H9 (cell line): ENCODE measurements at regions not wholly inside any gene's neighbourhood (a gene's known extent, or its start where the extent isn't known, plus 50 kb on each side); places are given as distances from the start of the nearest gene placed in this dataset.

Source experiments
- DNase-seq: peaks from one replicate; pipeline ENCODE4 v3.0.0-alpha.2; 2017
- H2AFZ ChIP-seq: one replicate; pipeline ENCODE4 v1.6.1; 2013; ENCODE audit warnings: mild to moderate bottlenecking, low read length, control low read depth, moderate library complexity
- H2AK5ac ChIP-seq: 2 replicates; pipeline ENCODE4 v1.6.1; 2013; ENCODE audit warnings: low read length, control low read depth, mixed read lengths; ENCODE audit not compliant: insufficient read length
- H2BK120ac ChIP-seq: one replicate; pipeline ENCODE4 v1.6.1; 2013; ENCODE audit warnings: low read depth, mild to moderate bottlenecking, low read length, control low read depth, inconsistent platforms; ENCODE audit not compliant: poor library complexity, severe bottlenecking
- H2BK12ac ChIP-seq: 2 replicates; pipeline ENCODE4 v1.6.1; 2013; ENCODE audit warnings: low read length, control low read depth, mixed read lengths, low read depth; ENCODE audit not compliant: insufficient read length
- H2BK15ac ChIP-seq: 2 replicates; pipeline ENCODE4 v1.6.1; 2013; ENCODE audit warnings: low read depth, low read length, control low read depth
- H2BK20ac ChIP-seq: one replicate; pipeline ENCODE4 v1.6.1; 2013; ENCODE audit warnings: low read depth, mild to moderate bottlenecking, low read length, control low read depth, inconsistent platforms; ENCODE audit not compliant: poor library complexity, severe bottlenecking
- H2BK5ac ChIP-seq: 2 replicates; pipeline ENCODE4 v1.6.1; 2013; ENCODE audit warnings: low read length, control low read depth, mixed read lengths; ENCODE audit not compliant: insufficient read length
- H3K14ac ChIP-seq: 2 replicates; pipeline ENCODE4 v1.6.1; 2013; ENCODE audit warnings: low read length, control low read depth; ENCODE audit not compliant: insufficient read depth
- H3K18ac ChIP-seq: 2 replicates; pipeline ENCODE4 v1.6.1; 2013; ENCODE audit warnings: low read depth, mild to moderate bottlenecking, mixed read lengths, low read length, control low read depth; ENCODE audit not compliant: insufficient read length
- H3K23ac ChIP-seq: 2 replicates; pipeline ENCODE4 v1.6.1; 2013; ENCODE audit warnings: low read length, control low read depth, mixed read lengths, low read depth; ENCODE audit not compliant: insufficient read length
- H3K23me2 ChIP-seq: 2 replicates; pipeline ENCODE4 v1.6.1; 2013; ENCODE audit warnings: low read depth, mild to moderate bottlenecking, mixed read lengths, low read length, control low read depth; ENCODE audit not compliant: insufficient read length, poor library complexity, severe bottlenecking
- H3K27ac ChIP-seq: 2 replicates; pipeline ENCODE4 v1.5.1; 2013; ENCODE audit warnings: low read length, control low read depth, mixed read lengths, low read depth; ENCODE audit not compliant: insufficient read length
- H3K27me3 ChIP-seq: 2 replicates; pipeline ENCODE4 v1.6.1; 2013; ENCODE audit warnings: low read length, control low read depth, inconsistent platforms; ENCODE audit not compliant: insufficient read depth
- H3K4ac ChIP-seq: 2 replicates; pipeline ENCODE4 v1.6.1; 2013; ENCODE audit warnings: low read depth, mild to moderate bottlenecking, control low read depth, inconsistent platforms, low read length, moderate library complexity
- H3K4me1 ChIP-seq: 2 replicates; pipeline ENCODE4 v1.6.1; 2013; ENCODE audit warnings: low read length, control low read depth, inconsistent platforms; ENCODE audit not compliant: insufficient read depth
- H3K4me2 ChIP-seq: 2 replicates; pipeline ENCODE4 v1.6.1; 2013; ENCODE audit warnings: low read length, control low read depth, mixed read lengths; ENCODE audit not compliant: insufficient read length, insufficient read depth
- H3K56ac ChIP-seq: 2 replicates; pipeline ENCODE4 v1.6.1; 2013; ENCODE audit warnings: low read depth, mild to moderate bottlenecking, mixed read lengths, low read length, control low read depth; ENCODE audit not compliant: insufficient read length
- H3K79me1 ChIP-seq: 2 replicates; pipeline ENCODE4 v1.6.1; 2013; ENCODE audit warnings: low read depth, mild to moderate bottlenecking, moderate library complexity, low read length, control low read depth, inconsistent platforms; ENCODE audit not compliant: insufficient read depth, poor library complexity, severe bottlenecking
- H3K79me2 ChIP-seq: 2 replicates; pipeline ENCODE4 v1.6.1; 2013; ENCODE audit warnings: low read length, control low read depth, inconsistent platforms; ENCODE audit not compliant: insufficient read depth
- H3K9ac ChIP-seq: 2 replicates; pipeline ENCODE4 v1.6.1; 2013; ENCODE audit warnings: low read length, control low read depth, mixed read lengths; ENCODE audit not compliant: insufficient read length; ENCODE audit errors: extremely low read depth
- H3K9me3 ChIP-seq: one replicate; pipeline ENCODE4 v1.6.1; 2013; ENCODE audit warnings: low read depth, low read length, inconsistent platforms; ENCODE audit not compliant: control insufficient read depth
- H3T11ph ChIP-seq: one replicate; pipeline ENCODE4 v1.6.1; 2013; ENCODE audit warnings: mild to moderate bottlenecking, low read length, control low read depth, inconsistent platforms
- H4K20me1 ChIP-seq: one replicate; pipeline ENCODE4 v1.6.1; 2013; ENCODE audit not compliant: control insufficient read depth, insufficient read length, insufficient read depth
- H4K5ac ChIP-seq: 2 replicates; pipeline ENCODE4 v1.6.1; 2013; ENCODE audit warnings: low read depth, mild to moderate bottlenecking, mixed read lengths, low read length, control low read depth; ENCODE audit not compliant: insufficient read length
- H4K8ac ChIP-seq: replicated peaks from 2 replicates; pipeline ENCODE4 v1.6.1; 2013; ENCODE audit warnings: low read length, control low read depth, mixed read lengths, low read depth; ENCODE audit not compliant: insufficient read length
- H4K91ac ChIP-seq: 2 replicates; pipeline ENCODE4 v1.6.1; 2013; ENCODE audit warnings: low read depth, mild to moderate bottlenecking, moderate library complexity, mixed read lengths, low read length, control low read depth; ENCODE audit not compliant: insufficient read length
- H3K27ac Mint-ChIP-seq, 3 experiments: 2 replicates in 2 of 3; 3 replicates in 1 of 3; pipeline ENCODE4 v1.8.0; 2020 to 2021; ENCODE audit warnings: mixed read lengths in 3 of 3, mild to moderate bottlenecking in 1 of 3, moderate library complexity in 1 of 3
- H3K27me3 Mint-ChIP-seq: 2 replicates; pipeline ENCODE4 v1.8.0; 2021; ENCODE audit warnings: low read depth, mild to moderate bottlenecking, moderate library complexity, mixed read lengths
- H3K36me3 Mint-ChIP-seq, 3 experiments: 2 replicates in 2 of 3; 3 replicates in 1 of 3; pipeline ENCODE4 v1.8.0; 2020 to 2021; ENCODE audit warnings: low read depth in 3 of 3, mixed read lengths in 3 of 3; ENCODE audit not compliant: insufficient read depth in 1 of 3
- H3K4me1 Mint-ChIP-seq, 2 experiments: 2 replicates each; pipeline ENCODE4 v1.8.0; 2020; ENCODE audit warnings: mixed read lengths in 2 of 2
- H3K4me3 Mint-ChIP-seq, 2 experiments: 2 replicates in 1 of 2; 3 replicates in 1 of 2; pipeline ENCODE4 v1.8.0; 2020 to 2021; ENCODE audit warnings: mild to moderate bottlenecking in 2 of 2, mixed read lengths in 2 of 2, moderate library complexity in 1 of 2
- H3K9me3 Mint-ChIP-seq, 2 experiments: 2 replicates in 1 of 2; 3 replicates in 1 of 2; pipeline ENCODE4 v1.8.0; 2020; ENCODE audit warnings: mild to moderate bottlenecking in 2 of 2, mixed read lengths in 2 of 2, moderate library complexity in 1 of 2
- CTCF ChIP-seq: fragments of 200-600 bp; sonication (generic); conservative IDR thresholded peaks from 3 replicates; pipeline ENCODE4 v1.8.0; 2021; ENCODE audit warnings: antibody characterized with exemption, mild to moderate bottlenecking
- WGBS: extraction: QIAGEN DNeasy Blood & Tissue Kit; methylation state at CpG from one replicate; pipeline ENCODE4 v1.1.7; 2013; ENCODE audit warnings: missing lambda C conversion rate, low lambda C conversion rate, mixed read lengths; ENCODE audit not compliant: insufficient read length; ENCODE audit errors: extremely low coverage; 5-methylcytosine and 5-hydroxymethylcytosine counted together

DNA sequence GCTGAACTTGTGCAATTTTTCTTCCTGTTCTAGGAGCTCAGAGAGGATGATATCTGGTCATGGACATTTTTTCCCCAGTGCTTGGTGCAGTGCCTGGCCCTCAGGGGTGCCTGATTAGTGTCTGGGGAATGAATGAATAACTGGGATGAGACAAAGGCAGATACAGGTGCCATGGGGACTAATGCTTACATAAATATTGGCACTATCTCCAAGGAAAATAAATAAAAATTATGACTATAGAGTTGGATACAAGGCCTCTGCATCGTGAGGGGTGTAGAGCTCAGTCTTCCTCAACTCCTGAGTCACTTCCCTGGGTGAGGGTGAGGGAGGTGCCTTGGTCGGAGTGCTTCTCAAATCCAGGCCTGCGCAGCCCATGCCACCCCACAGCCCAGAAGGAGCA is 188.6 kb downstream of the KCNA5 start:
- H3K14ac ChIP-seq: no peak overlapping the region
- no peak overlapping the region for H3K4ac ChIP-seq
- no peak for TF ChIP-seq CTCF
- no peak overlapping the region for H2BK12ac ChIP-seq
- no peaks in the 10 kb centered on the region for H3K4me1 ChIP-seq
- Mint-ChIP-seq H3K4me3 (no peak overlapping the region), H3K9me3 (peaks cover 10 to 18% of the 10 kb centered on the region in 2 experiments; a peak in 4 of 5 replicates), H3K27ac (no peak overlapping the region), H3K27me3 (peaks cover 43% of the 10 kb centered on the region), H3K4me1 (0 out of 4 replicates have a peak, but pooled peaks cover 0 to 3% of the 10 kb centered on the region in 2 experiments), H3K36me3 (peaks cover 5 to 10% (median 5%) of the 10 kb centered on the region in 3 experiments; a peak in 6 of 7 replicates)
- no CpG with 5 or more reads among the region's 3 CpGs for WGBS
- H3K27ac ChIP-seq: no peak overlapping the region
- no peak overlapping the region for H3K4me2 ChIP-seq
- no peak for DNase-seq
- H3K79me1 ChIP-seq: no peaks in the 10 kb centered on the region
- no peak overlapping the region for H4K5ac ChIP-seq
- no peak overlapping the region for H3K9ac ChIP-seq
- no peaks in the 10 kb centered on the region for H4K20me1 ChIP-seq
- H2AFZ ChIP-seq: no peak overlapping the region
- no peak overlapping the region for H3K18ac ChIP-seq
- no peaks in the 10 kb centered on the region for H3K79me2 ChIP-seq
- no peak overlapping the region for H4K8ac ChIP-seq
- H3K56ac ChIP-seq: no peak overlapping the region
- H3T11ph ChIP-seq: no peak overlapping the region
- H4K91ac ChIP-seq: no peak overlapping the region
- no peaks in the 10 kb centered on the region for H3K23me2 ChIP-seq
- H3K23ac ChIP-seq: no peak overlapping the region
- no peak overlapping the region for H2BK20ac ChIP-seq
- H3K9me3 ChIP-seq: no peaks in the 10 kb centered on the region
- no peak overlapping the region for H2AK5ac ChIP-seq
- H2BK5ac ChIP-seq: no peak overlapping the region
- no peaks in the 10 kb centered on the region for H3K27me3 ChIP-seq
- no peak overlapping the region for H2BK120ac ChIP-seq
- no peak overlapping the region for H2BK15ac ChIP-seq
